ENCODE measurements at regions not wholly inside any gene's neighbourhood (a gene's known extent, or its start where the extent isn't known, plus 50 kb on each side); places are given as distances from the start of the nearest gene placed in this dataset.

GRCh38 chr11:116501728-116502127 is 271.1 kb downstream of the BUD13 start:
- no peak overlapping the region for H2AFZ ChIP-seq (ENCODE audit: low read length)
- no peaks in the 10 kb centered on the region for H3K79me2 ChIP-seq (ENCODE audit: insufficient read depth, low read length)
- H3K27me3 ChIP-seq (ENCODE audit: control insufficient read depth in 1 of 2, insufficient read depth in 2 of 2, low read length in 2 of 2): peaks cover 1 to 25% of the 10 kb centered on the region in 2 experiments; a peak in 1 of 5 replicates
- WGBS (ENCODE audit: low lambda C conversion rate): 39% methylated on average over 5 of the region's 7 CpGs
- H3K27ac ChIP-seq (ENCODE audit: extremely low read length, insufficient read depth, low read length): no peak overlapping the region
- no peak overlapping the region for H3K4me2 ChIP-seq (ENCODE audit: low read depth, low read length)
- ATAC-seq: no peak
- H3K4me1 ChIP-seq (ENCODE audit: insufficient read depth, low read length): peaks cover 10% of the 10 kb centered on the region; the same call in 1 of the 2 replicates
- ChIA-PET CTCF (ENCODE audit: low intra/inter-chr PET ratio, low total read pairs) (no interaction called here), POLR2A (no interaction called here)
- FAIRE-seq: no peak
- H3K9me3 ChIP-seq (ENCODE audit: low read length): no peaks in the 10 kb centered on the region
- no peak overlapping the region for H3K4me3 ChIP-seq (replicated peaks in 1 of 3; ENCODE audit: insufficient read depth in 1 of 3, low read depth in 2 of 3, low read length in 3 of 3)
- no peak for DNase-seq (ENCODE audit: low spot score)
- no peaks in the 10 kb centered on the region for H4K20me1 ChIP-seq (ENCODE audit: insufficient read depth, low read length)
- intact Hi-C loops (cut with micrococcal nuclease; ENCODE audit: unreplicated experiment) (no loop called here), in situ Hi-C loops (cut with HindIII; ENCODE audit: extremely low pct_ligation_motif_present, low pct_unique_long_range_greater_than_20kb) (loop anchor here (10.0 kb wide), 1 partner anchor 217 kb away; no protein-coding TSS in a partner anchor)
- H3K36me3 ChIP-seq (replicated peaks in 1 of 2; ENCODE audit: control insufficient read depth in 1 of 2, insufficient read depth in 2 of 2, low read length in 2 of 2): no peaks in the 10 kb centered on the region
- no TSS peak for BruUV-seq (replicated peaks)
- no peak overlapping the region for H3K9ac ChIP-seq (ENCODE audit: insufficient read depth, low read depth, low read length)
- TF ChIP-seq WIZ (CRISPR knock-in tag; IDR thresholded peaks at IDR 0.05) (no peak), MAX (IDR thresholded peaks at IDR 0.05) (no peak), ZNF839 (CRISPR knock-in tag; IDR thresholded peaks at IDR 0.05; ENCODE audit: borderline replicate concordance) (no peak), ZNF234 (CRISPR knock-in tag; conservative IDR thresholded peaks at IDR 0.05) (no peak)

GRCh38 chr11:116500947-116501602 is 271.7 kb downstream of the BUD13 start:
- in situ Hi-C loops (cut with HindIII; ENCODE audit: extremely low pct_ligation_motif_present, low pct_unique_long_range_greater_than_20kb) (loop anchor here (10.0 kb wide), 1 partner anchor 216 kb away; no protein-coding TSS in a partner anchor), intact Hi-C loops (cut with micrococcal nuclease; ENCODE audit: unreplicated experiment) (no loop called here)
- Histone ChIP-seq H3K4me2 (ENCODE audit: low read depth, low read length) (no peak overlapping the region), H4K20me1 (ENCODE audit: insufficient read depth, low read length) (no peaks in the 10 kb centered on the region), H3K27ac (ENCODE audit: extremely low read length, insufficient read depth, low read length) (no peak overlapping the region), H3K4me3 (replicated peaks in 1 of 3; ENCODE audit: insufficient read depth in 1 of 3, low read depth in 2 of 3, low read length in 3 of 3) (no peak overlapping the region), H3K36me3 (replicated peaks in 1 of 2; ENCODE audit: control insufficient read depth in 1 of 2, insufficient read depth in 2 of 2, low read length in 2 of 2) (no peaks in the 10 kb centered on the region), H3K79me2 (ENCODE audit: insufficient read depth, low read length) (no peaks in the 10 kb centered on the region), H3K9me3 (ENCODE audit: low read length) (no peaks in the 10 kb centered on the region), H3K9ac (ENCODE audit: insufficient read depth, low read depth, low read length) (no peak overlapping the region), H3K27me3 (ENCODE audit: control insufficient read depth in 1 of 2, insufficient read depth in 2 of 2, low read length in 2 of 2) (peaks cover 1 to 25% of the 10 kb centered on the region in 2 experiments; a peak in 1 of 5 replicates), H3K4me1 (ENCODE audit: insufficient read depth, low read length) (peaks cover 10% of the 10 kb centered on the region; the same call in 1 of the 2 replicates), H2AFZ (ENCODE audit: low read length) (no peak overlapping the region)
- ChIA-PET CTCF (ENCODE audit: low intra/inter-chr PET ratio, low total read pairs) (no interaction called here), POLR2A (no interaction called here)
- FAIRE-seq: no peak
- ATAC-seq: no peak
- no peak for DNase-seq (ENCODE audit: low spot score)
- WGBS (ENCODE audit: low lambda C conversion rate): 43% methylated on average over 16 of the region's 18 CpGs
- BruUV-seq (replicated peaks): no TSS peak
- TF ChIP-seq PRMT3 (CRISPR knock-in tag; IDR thresholded peaks at IDR 0.05; ENCODE audit: borderline replicate concordance, low read depth) (no peak), IRF1 (CRISPR knock-in tag; IDR thresholded peaks at IDR 0.05; ENCODE audit: low read depth) (no peak), MAFF (IDR thresholded peaks at IDR 0.05; ENCODE audit: low read depth, low read length) (no peak), THAP11 (CRISPR knock-in tag; IDR thresholded peaks at IDR 0.05) (no peak), ZNF788 (CRISPR knock-in tag; IDR thresholded peaks at IDR 0.05; ENCODE audit: borderline replicate concordance) (no peak), ZNF282 (IDR thresholded peaks at IDR 0.05; ENCODE audit: partially characterized antibody) (no peak), BATF2 (CRISPR knock-in tag; IDR thresholded peaks at IDR 0.05) (no peak), E2F5 (CRISPR knock-in tag; conservative IDR thresholded peaks at IDR 0.05) (no peak)

Measured in HepG2 (cell line).